Skin epidermis (tissue), 12 donors: ENCODE measurements at regions not wholly inside any gene's neighbourhood (a gene's known extent, or its start where the extent isn't known, plus 50 kb on each side); places are given as distances from the start of the nearest gene placed in this dataset.
"Not testable (repeated sequence)": the region's sequence is repeated elsewhere in the genome, so short reads cannot be mapped to it uniquely, and the experiment has no call there.

Source experiments
- H3K27ac ChIP-seq, 21 experiments: fragments of 200-600 bp; sonication (generic) in 11 of 21; one replicate each; pipeline ENCODE4 v1.5.0; 2020; ENCODE audit warnings: mild to moderate bottlenecking in 3 of 21, inconsistent platforms in 2 of 21, moderate library complexity in 2 of 21
- H3K4me3 ChIP-seq, 7 experiments: fragments of 200-600 bp; sonication (generic) in 2 of 7; one replicate each; pipeline ENCODE4 v1.5.0; 2020; ENCODE audit warnings: inconsistent platforms in 2 of 7, mild to moderate bottlenecking in 2 of 7, moderate library complexity in 1 of 7

DNA sequence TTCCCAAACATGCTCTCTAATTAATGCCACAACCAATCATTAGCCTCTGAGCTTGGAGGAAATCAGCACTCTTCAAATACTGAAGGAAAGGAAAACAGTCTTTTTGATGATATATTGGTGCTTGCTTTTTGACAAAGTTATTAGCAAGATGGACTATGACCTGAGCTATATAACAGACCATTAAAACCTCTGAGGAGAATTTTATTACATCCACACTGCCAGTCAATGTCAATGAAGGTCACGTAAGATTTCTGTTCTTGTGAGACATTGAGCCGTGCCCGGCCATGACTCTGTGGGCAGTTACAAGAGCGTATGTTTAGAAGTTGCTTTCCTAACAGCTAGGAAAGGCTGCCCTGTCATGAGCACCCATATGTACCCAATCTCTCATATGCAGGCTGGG lies 659.0 kb downstream of the UTRN start:
- H3K27ac ChIP-seq = no peak overlapping the region
- no peak overlapping the region for H3K4me3 ChIP-seq

DNA sequence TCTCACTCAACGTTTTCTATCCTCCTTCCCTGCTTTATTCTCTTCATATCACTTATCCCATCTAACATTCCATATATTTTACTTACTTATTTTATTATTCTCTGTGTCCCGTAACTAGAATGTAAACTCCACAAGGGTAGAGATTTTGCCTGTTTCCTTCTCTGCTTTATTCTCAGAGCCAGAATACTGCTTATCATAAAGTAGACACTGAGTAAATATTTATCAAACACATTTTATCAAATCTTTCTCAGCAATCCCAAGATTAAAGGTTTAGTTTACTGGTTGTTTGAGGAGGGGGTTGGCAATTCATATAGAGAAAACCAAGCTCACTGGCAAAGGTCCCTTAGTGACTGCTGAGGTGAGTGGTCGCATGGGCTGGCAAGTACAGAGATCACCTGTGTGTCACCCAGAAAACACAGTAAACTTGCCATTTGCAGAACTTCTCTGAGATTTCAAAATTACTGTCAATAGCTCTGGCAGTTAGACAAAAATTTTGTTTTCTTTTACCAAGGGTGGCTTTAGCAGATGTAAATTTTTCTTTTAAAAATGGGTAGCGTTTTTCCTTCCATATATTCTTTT lies 662.4 kb downstream of the UTRN start:
- Histone ChIP-seq H3K27ac (no peak overlapping the region), H3K4me3 (no peak overlapping the region)

DNA sequence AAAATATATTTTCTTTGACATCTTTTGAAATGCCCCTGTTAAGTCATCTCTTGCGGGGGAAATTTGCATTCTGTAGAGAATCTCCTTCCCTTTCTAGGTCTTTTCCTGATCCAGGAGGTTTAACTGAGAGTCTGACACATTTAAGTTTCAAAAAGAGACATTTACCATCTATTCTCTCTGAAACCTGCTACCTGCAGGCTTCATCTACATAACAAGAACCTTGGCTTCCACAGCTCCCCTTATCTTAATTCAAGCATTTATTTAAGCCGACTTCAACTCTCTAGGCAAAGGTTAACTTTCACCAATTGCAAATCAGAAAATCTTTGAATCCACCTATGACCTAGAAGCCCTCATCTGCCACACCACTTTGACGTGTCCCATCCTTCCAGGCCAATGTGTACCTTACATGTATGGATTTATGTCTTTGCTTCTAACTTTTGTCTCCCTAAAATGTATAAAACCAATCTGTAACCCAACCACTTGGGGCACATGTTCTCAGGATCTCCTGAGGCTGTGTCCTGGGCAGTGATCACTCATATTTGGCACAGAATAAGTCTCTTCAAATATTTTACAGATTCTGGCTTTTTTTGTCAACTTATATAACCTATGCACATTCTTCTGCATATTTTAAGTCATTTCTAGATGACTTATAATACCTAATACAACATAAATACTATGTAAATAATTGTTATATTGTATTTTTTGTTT lies 666.7 kb downstream of the UTRN start:
- H3K27ac ChIP-seq = no peak overlapping the region
- no peak overlapping the region for H3K4me3 ChIP-seq

DNA sequence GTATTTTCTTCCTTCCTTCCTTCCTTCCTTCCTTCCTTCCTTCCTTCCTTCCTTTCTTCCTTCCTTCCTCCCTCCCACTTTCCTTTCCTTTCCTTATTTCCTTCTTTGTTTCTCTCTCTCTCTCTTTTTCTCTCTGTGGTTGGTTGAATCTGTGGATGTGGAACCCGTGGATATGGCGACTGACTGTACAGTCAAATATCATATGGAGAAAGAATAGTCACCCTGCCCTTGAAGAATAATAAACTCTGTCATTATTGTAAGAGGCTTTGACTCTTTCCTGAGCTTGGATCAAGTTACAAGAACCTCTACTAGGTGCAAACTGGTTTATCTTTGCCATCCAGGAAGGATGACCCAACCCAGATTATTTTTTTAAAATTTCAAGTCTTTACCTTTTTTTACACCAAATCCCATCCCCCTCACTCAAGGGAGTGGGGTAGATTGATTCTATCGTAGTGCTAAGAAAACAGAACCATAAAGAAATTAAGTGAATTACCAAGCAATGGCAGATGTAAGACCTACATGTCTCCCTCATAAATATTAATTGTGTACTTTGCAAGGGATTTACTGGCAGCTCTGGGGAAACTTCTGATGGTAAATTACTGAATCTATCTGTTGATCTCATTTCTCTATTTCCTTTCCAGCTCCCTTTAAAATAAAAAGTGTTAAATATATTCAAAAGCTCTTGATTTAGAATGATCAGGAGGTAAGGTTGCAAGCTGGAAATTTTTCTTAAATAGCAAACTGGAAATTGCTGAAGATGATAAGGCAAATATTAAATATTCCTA lies 667.5 kb downstream of the UTRN start:
- no peak overlapping the region for H3K27ac ChIP-seq
- no peak overlapping the region for H3K4me3 ChIP-seq

DNA sequence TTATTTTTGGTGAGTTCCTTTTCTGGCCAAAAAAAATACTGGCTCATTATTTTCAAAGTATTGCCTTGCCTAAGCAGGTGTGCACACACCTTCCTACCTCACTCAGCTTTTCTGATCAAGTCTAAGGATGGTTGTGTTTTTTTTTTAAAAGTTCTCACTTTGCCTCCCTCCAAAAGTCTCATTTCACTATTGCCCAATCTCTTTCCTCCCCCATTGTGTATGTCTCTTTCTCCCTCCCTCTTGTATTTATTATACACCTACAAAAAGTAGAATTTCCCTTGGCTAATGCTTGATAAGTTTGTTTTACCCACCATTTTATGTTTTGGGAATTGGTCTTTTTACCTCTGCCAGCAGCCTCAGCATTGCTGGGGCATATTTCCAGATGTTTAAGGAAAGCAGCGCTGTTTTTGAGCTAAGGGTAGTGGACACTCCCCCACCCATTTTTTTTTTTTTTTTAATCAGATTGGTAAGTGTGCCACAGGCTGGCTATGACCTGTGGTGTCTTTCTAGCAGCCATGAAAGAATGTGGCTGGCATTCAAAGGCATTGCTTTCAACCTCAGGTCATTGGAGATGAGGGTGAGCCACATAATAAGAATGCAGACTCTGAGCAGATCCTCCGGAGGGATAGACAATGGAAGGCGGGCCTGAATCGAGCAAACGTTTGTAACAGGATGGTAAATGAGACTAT lies 668.6 kb downstream of the UTRN start:
- no peak overlapping the region for H3K27ac ChIP-seq
- no peak overlapping the region for H3K4me3 ChIP-seq

DNA sequence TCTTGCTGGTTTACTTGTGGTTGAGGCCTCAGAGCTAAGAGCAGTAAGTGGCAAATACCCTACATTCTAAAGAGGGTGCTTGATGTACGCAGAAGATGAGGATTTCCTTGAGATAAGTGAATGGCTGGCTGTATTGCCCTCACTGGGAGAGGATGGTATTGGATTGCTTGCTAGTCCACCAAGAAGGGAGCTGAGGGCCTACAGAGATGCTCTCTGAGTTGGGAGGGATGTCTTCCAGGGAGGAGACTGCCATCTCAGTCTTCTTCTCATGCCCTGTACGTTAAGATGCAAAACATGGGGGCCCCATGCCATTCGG lies 669.1 kb downstream of the UTRN start:
- no peak overlapping the region for H3K4me3 ChIP-seq
- no peak overlapping the region for H3K27ac ChIP-seq

DNA sequence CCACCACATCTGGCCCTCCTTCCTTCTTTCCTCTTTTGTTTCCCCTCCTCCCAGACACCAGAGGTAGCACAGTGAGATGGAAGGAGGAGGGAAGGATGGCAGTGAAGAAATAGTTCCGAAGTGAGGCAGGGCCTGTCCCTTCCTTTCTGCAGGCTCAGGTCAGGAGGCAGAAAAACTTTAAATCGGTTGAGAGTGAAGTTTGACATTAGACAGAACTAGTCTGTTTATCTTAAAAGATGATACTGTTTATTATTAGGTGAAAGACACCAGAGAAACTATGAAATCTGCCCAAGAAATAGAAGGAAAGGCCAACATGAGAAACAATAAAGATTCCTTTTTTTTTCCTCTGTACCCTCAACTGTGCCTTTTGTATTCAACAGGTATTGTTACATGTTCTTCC lies 670.3 kb downstream of the UTRN start:
- Histone ChIP-seq H3K27ac (no peak overlapping the region), H3K4me3 (no peak overlapping the region)

DNA sequence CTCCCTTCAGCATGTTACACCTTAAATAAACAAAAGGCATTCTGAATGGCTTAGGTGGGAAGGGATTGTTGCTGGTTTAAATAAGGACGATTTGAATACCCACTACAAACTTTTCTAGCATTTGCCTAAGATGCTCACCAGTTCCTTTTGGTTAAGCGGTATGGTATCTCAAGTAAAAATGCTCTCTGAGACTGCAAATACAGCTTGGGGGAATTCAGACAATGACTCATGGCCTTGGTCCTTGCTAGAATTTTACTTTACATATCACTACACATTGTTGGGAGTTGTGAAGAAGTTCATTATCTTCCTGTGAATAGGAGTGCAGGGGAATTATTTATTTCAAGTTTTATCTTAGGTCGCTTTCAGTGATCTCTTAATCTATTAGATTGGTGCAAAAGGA lies 670.7 kb downstream of the UTRN start:
- no peak overlapping the region for H3K4me3 ChIP-seq
- H3K27ac ChIP-seq = no peak overlapping the region

DNA sequence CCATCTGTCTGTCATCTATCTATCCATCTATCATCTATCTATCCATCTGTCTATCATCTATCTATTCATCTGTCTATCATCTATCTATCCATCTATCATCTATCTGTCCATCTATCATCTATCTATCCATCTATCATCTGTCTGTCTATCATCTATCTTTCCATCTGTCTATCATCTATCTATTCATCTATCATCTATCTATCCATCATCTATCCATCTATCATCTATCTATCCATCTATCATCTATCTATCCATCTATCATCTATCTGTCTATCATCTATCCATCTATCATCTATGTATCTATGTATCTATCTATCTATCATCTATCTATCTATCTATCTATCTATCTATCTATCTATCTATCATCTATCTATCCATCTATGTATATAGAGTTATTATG lies 671.6 kb downstream of the UTRN start:
- H3K27ac ChIP-seq, H3K4me3 ChIP-seq: not testable (repeated sequence)

DNA sequence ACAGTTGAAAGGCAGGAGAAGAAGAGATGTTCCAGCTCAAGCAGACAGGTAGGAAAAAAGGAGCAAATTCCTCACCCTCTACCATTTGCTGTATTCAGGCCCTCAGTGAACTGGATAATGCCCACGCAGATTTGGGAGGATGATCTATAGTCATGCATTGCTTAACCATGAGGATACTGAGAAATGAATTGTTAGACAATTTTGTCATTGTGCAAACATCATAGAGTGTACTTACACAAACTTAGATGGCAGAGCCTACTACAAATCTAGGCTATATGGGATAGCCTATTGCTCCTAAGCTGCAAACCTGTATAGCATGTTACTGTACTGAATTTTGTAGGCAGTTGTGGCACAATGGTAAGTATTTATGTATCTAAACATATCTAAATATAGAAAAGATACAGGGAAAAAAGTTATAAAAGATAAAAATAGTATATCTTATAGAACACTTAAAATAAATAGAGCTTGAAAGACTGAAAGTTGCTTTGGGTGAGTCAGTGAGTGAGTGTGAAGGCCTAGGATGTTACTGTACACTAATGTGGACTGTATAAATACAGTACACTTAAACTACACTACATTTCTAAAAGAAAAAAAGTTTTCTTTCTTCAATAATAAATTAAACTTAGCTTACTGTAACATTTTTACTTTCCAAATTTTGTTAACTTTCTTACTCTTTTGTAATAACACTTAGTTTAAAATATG lies 672.3 kb downstream of the UTRN start:
- H3K4me3 ChIP-seq = no peak overlapping the region
- no peak overlapping the region for H3K27ac ChIP-seq

DNA sequence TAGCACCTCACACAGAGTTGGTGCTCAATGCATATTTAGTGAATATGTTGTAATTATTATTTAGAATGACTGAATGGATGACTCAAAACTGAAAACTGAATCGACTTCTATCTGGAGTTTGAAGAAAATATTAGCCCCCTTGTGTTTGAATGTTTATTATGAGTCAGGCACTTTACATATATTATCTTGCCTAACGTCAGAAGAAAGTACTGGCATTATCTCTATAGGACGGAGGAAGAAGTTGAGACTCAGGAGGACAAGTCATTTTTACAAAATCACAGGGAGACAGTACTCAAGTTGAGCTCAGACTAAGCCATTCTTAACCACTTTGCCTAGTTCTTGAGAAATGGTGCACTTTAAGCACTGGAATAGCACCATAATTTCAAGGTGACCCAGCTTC lies 684.0 kb downstream of the UTRN start:
- no peak overlapping the region for H3K27ac ChIP-seq
- H3K4me3 ChIP-seq = no peak overlapping the region

DNA sequence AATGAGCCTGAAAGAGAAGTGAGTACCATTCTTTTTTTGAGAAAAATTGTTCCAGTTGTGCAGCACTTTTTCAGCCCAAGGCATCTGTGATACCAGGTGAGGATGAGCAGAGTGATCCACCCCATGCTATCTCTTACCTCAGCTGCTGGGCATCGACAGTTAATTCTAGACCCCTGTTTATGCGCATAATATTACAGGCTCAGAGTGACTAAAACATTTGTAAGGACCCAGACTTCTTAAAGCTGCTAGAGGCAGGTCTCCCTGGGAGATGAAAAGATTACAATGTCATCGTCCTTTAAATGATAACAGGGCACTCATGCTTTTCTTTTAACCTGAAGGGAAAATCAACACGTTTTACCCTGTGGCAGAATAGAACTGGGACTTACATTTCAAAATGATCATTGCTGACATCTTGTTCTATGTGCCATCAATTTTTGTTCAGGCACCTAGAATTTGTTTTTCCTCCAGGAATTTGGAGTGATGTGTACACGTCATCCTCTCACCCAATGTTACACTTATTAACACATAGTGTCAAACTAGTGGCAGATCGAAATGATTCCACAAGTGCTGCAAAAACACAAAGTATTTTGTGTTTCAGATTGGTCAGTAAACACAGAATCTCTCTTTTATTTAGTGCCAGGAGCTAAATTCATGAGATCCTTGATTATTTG lies 684.6 kb downstream of the UTRN start:
- no peak overlapping the region for H3K27ac ChIP-seq
- no peak overlapping the region for H3K4me3 ChIP-seq

DNA sequence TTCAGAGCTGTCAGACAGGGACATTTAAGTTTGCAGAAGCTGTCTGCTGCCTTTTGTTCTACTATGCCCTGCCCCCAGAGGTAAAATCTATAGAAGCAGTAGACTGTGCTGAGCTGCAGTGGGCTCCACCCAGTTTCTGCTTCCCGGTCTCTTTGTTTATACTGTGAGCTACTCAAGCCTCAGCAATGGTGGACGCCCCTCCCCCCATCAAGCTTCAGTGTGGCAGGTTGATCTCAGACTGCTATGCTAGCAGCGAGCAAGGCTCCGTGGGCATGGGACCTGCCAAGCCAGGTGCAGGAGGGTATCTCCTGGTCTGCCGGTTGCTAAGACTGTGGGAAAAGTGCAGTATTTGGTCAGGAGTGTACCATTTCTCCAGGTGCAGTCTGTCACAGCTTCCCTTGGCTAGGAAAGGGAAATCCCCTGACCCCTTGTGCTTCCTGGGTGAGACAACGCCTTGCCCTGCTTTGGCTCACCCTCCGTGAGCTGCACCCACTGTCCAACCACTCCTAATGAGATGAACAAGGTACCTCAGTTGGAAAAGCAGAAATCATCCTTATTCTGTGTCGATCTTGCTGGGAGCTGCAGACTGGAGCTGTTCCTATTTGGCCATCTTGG lies 692.2 kb downstream of the UTRN start:
- H3K27ac ChIP-seq, H3K4me3 ChIP-seq: not testable (repeated sequence)

DNA sequence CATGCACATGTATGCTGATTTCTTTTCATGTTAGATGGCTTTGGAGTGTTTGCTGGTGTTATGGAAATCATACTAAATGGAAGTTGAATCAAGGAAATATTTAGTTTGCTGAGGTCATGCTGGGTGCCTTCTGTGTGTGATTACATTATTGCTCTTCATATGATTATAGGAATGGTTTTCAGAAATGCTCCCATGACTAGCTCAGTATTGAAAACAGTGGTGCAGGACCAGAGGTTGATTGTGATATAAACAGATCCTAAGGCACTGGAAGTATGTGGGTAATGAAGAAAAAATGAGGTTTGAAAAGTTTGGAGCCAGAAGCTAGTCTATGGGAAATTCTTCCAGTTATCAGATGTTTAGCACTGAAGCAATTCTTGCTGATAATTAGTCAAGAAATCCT lies 693.1 kb downstream of the UTRN start:
- no peak overlapping the region for H3K27ac ChIP-seq

DNA sequence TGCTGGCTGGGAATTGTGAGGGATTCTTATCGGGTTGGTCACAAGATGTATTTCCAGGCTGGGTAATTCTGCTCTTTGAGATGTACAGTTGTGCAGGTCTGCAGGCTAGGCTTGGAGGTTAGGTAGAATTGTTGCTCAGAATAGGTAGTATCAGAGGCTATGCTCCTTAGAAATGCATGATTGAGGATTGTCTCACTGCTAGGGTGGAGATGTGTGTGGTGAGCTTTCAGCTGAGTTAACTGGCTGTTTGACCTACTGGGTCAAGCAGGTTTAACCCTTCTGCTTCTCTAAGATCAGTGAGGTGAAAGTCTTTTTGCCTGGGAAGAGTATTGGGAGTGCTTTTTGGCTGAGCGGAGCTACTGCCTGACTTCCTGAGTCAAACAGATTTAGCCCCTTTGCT lies 701.1 kb downstream of the UTRN start:
- Histone ChIP-seq H3K4me3 (no peak overlapping the region), H3K27ac (no peak overlapping the region)

More for the DNA sequence above, 693.1 kb downstream of the UTRN start:
- no peak overlapping the region for H3K4me3 ChIP-seq

DNA sequence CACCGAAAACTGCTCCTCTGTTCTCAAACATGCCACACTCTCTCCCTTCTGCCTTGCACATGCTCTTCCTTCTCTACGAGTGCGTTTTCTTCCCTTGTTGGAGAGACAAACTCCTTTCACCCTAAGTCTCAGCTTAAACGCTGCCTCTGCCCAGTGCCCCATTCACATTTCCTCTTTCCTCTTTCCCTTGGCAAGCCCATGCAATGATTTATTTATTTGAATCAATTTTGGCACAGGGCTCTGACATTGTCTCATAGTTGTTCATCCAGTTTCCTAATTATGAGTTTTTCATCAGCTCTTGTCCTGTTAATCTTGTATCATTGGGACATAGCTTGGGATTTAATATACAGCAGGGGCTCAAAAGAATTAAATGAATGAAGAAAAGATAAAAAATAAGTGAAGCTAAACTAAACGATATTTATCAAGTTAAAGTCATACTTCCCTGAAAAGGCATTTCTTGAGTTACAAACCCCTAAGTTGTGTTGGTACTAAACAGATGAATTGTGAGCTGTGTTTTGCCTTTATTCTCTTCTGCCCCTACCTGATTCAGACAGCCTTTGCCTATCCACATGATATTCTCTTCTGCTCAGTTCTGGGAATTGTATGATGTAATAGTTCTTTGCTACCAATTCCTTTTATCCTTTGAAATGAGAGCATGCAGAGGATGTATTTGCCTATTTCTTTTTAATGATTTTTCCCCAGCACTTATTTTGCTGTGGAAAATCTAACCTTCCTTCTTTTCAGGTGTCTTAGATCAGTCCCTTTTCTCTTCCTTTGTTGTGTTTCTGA lies 704.4 kb downstream of the UTRN start:
- Histone ChIP-seq H3K4me3 (no peak overlapping the region), H3K27ac (no peak overlapping the region)

DNA sequence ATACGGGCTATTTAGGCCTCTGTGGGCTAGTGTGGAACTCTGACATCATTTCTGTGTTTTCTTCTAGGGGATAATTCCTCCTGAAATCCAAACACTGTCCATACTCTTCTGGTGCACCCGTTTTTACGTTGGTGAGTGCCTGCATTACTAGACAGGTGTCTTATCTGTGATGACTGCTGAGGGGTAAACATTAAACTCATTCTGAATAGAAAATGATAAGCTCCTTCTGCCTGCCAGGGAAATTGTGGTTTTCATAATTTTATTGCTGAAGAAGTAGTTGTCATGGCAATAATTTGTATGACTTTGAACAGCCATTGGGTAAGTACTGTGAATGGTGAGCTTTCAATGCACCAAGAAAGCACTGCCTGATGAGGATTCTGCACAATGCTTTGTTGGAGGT lies 705.6 kb downstream of the UTRN start:
- Histone ChIP-seq H3K4me3 (no peak overlapping the region), H3K27ac (no peak overlapping the region)

DNA sequence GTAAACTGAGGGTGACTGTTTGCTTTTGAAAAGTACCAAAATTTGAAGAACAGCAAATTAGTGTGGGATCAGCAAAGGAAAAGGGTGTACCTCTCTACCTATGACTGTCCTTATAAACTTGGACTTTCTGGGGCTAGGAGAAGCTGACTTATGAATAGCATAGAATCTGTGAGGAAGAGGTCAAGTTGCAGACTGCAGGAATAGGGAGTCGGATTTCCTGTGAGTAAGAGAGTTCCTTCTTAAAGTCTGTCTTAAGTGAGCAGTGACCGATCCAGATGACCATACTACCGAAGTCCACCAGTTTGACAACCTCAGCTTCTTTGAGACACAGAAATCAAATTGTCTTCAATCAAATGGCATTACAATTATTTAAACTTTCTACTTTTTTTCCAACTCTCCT lies 708.7 kb downstream of the UTRN start:
- no peak overlapping the region for H3K4me3 ChIP-seq
- H3K27ac ChIP-seq = no peak overlapping the region

DNA sequence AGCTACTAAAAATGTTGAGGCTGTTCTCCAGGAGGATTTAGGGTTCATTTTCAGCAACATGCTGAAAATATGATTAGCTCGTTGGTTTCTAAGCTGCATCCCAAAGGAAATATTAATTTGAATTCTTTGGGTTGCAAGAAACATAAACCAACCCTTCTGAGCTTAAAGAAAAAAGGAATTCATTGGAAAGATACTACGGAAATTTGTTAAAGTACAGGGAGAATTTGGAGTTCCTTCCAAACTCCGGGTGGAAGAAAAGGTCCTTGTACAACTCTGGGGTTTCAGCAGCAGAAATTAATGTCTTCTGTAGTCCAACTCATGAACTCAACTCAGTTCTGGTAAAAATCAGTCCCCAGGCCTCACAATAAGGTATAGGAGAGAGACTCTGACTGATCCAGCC lies 712.9 kb downstream of the UTRN start:
- no peak overlapping the region for H3K4me3 ChIP-seq
- no peak overlapping the region for H3K27ac ChIP-seq
